ENCODE measurements at regions not wholly inside any gene's neighbourhood (a gene's known extent, or its start where the extent isn't known, plus 50 kb on each side); places are given as distances from the start of the nearest gene placed in this dataset.
A peak's percentile ranks its signal among the peaks of the same experiment; 100 is the strongest.

DNA sequence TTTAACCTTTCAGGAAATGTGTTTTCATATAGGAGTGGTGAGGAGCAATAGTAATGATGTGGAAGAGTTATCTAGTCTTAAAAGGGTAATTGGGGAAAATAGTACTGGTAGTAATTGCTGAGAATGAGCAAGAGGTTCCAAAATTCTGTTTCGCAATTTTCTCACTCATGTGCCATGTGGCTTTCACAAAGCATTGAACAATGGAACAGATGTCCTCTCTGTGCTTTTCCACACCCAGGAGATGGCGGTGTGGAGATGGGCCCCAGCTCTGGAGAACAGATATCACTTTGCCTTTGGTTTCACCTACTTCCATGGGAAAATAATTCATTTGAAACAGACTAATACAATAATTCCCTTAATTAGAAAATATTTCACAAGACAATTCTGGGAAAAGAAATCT is 170.0 kb upstream of the SLC10A2 start:
- Histone ChIP-seq H3K9me3 (ENCODE audit: control insufficient read depth, insufficient read depth, low read length) (peaks cover 4% of the 10 kb centered on the region), H3K23ac (ENCODE audit: low read depth, low read length) (no peak overlapping the region), H4K91ac (ENCODE audit: insufficient read depth, low read depth, low read length) (no peak overlapping the region), H2AK9ac (replicated peaks; ENCODE audit: low read depth, low read length, poor library complexity) (no peak overlapping the region), H3K36me3 (ENCODE audit: control insufficient read depth, insufficient read depth, low read length) (no peaks in the 10 kb centered on the region), H3K4ac (ENCODE audit: low read depth, low read length) (no peak overlapping the region), H2BK20ac (ENCODE audit: low read depth, low read length) (no peak overlapping the region), H2AFZ (replicated peaks; ENCODE audit: low read length, poor library complexity) (no peak overlapping the region), H4K20me1 (ENCODE audit: insufficient read depth, low read length) (no peaks in the 10 kb centered on the region), H4K5ac (ENCODE audit: low read depth, low read length) (no peak overlapping the region), H2BK5ac (ENCODE audit: low read depth, low read length, poor library complexity, severe bottlenecking) (no peak overlapping the region), H3K56ac (ENCODE audit: extremely low read depth, insufficient read depth, low read length) (no peak overlapping the region), H3K79me1 (ENCODE audit: low read depth in 1 of 2, low read length in 2 of 2) (no peaks in the 10 kb centered on the region), H2BK120ac (ENCODE audit: low read depth, low read length) (no peak overlapping the region), H3K14ac (replicated peaks; ENCODE audit: low read depth, low read length) (no peak overlapping the region), H4K8ac (ENCODE audit: low read depth in 2 of 2, low read length in 2 of 2) (no peak overlapping the region), H3K18ac (ENCODE audit: low read depth, low read length) (no peak overlapping the region), H3K4me1 (ENCODE audit: control insufficient read depth, insufficient read depth, low read length) (no peaks in the 10 kb centered on the region), H3K4me3 (ENCODE audit: insufficient read depth, low read depth, low read length) (no peak overlapping the region), H3K27me3 (ENCODE audit: control insufficient read depth, insufficient read depth, low read length) (no peaks in the 10 kb centered on the region), H3K27ac (ENCODE audit: insufficient read depth, low read length) (no peak overlapping the region), H3K9ac (ENCODE audit: low read depth, low read length) (no peak overlapping the region), H3K9me1 (ENCODE audit: insufficient read depth, low read length) (no peaks in the 10 kb centered on the region), H2BK15ac (ENCODE audit: low read depth, low read length) (no peak overlapping the region), H2AK5ac (ENCODE audit: low read depth, low read length) (no peak overlapping the region), H3K4me2 (ENCODE audit: low read depth, low read length) (no peak overlapping the region)
- no peak for TF ChIP-seq FOS (IDR thresholded peaks at IDR 0.05; ENCODE audit: low read depth, low read length)
- TF ChIP-seq CEBPB (IDR thresholded peaks at IDR 0.05; ENCODE audit: low read depth, low read length): 0 out of 2 replicates have a peak, but pooled peaks have one; percentile 8
- no TSS peak for BruUV-seq (replicated peaks)
- DNase-seq (no peak), ATAC-seq (ENCODE audit: low read depth) (no peak)
- intact Hi-C loops (cut with micrococcal nuclease): no loop called here
- in situ Hi-C loops (cut with MboI; ENCODE audit: low sequenced_read_pairs): no loop called here
- ChIA-PET POLR2A (ENCODE audit: unreplicated experiment) (no interaction called here), CTCF (no interaction called here)
- WGBS, 2 experiments (ENCODE audit: extremely low coverage in 2 of 2, insufficient read length in 1 of 2): no CpG with 5 or more reads among the region's 2 CpGs
- dilution Hi-C loops (cut with HindIII; ENCODE audit: low sequenced_read_pairs, unreplicated experiment): no loop called here

Data from IMR-90 (cell line).